HL-60 (cell line): ENCODE measurements at regions not wholly inside any gene's neighbourhood (a gene's known extent, or its start where the extent isn't known, plus 50 kb on each side); places are given as distances from the start of the nearest gene placed in this dataset.

Experiments used
- CTCF ChIP-seq: IDR thresholded peaks from one replicate; pipeline ENCODE4 v1.5.1; 2011; ENCODE audit warnings: low read length, control low read depth, inconsistent platforms; ENCODE audit not compliant: insufficient read depth
- GABPA ChIP-seq: IDR thresholded peaks from 2 replicates; pipeline ENCODE4 v1.6.1; 2012; ENCODE audit warnings: low read depth
- POLR2AphosphoS5 ChIP-seq: IDR thresholded peaks from 2 replicates; pipeline ENCODE4 v1.6.1; 2012; ENCODE audit warnings: low read depth
- REST ChIP-seq: IDR thresholded peaks from 2 replicates; pipeline ENCODE4 v1.6.1; 2012; ENCODE audit warnings: low read depth; ENCODE audit not compliant: insufficient replicate concordance
- SPI1 ChIP-seq: IDR thresholded peaks from 2 replicates; pipeline ENCODE4 v1.6.1; 2012; ENCODE audit warnings: low read depth, mild to moderate bottlenecking, borderline replicate concordance

- no peak for TF ChIP-seq CTCF
- TF ChIP-seq POLR2AphosphoS5, result no peak
- no peak for TF ChIP-seq SPI1
- no peak for TF ChIP-seq REST
- no peak for TF ChIP-seq GABPA
Measured at GRCh38 chr5:155507363-155507762, 493.8 kb downstream of the KIF4B start.
